B cell (primary cell): ENCODE measurements at regions not wholly inside any gene's neighbourhood (a gene's known extent, or its start where the extent isn't known, plus 50 kb on each side); places are given as distances from the start of the nearest gene placed in this dataset.

Experiments
- CTCF ChIP-seq: fragments of 200-600 bp; IDR thresholded peaks from one replicate; pipeline ENCODE4 v1.8.0; 2022; ENCODE audit warnings: antibody characterized with exemption, mild to moderate bottlenecking
- EZH2 ChIP-seq: IDR thresholded peaks from 2 replicates; pipeline ENCODE4 v1.6.1; 2012; ENCODE audit warnings: borderline replicate concordance, low read depth, mild to moderate bottlenecking, moderate library complexity, low read length; ENCODE audit not compliant: insufficient read depth, poor library complexity, severe bottlenecking

GRCh38 chr6:156557911-156558259, 219.3 kb upstream of the ARID1B start:
- TF ChIP-seq CTCF, result no peak
- TF ChIP-seq EZH2, result no peak
